ENCODE measurements at regions not wholly inside any gene's neighbourhood (a gene's known extent, or its start where the extent isn't known, plus 50 kb on each side); places are given as distances from the start of the nearest gene placed in this dataset.

- TF ChIP-seq CTCF (IDR thresholded peaks at IDR 0.05; ENCODE audit: low read depth, low read length) (no peak), EZH2phosphoT487 (IDR thresholded peaks at IDR 0.05; ENCODE audit: low read depth) (no peak)
Measured at GRCh38 chr2:125701070-125701469, 954.9 kb upstream of the GYPC start.
